ENCODE measurements at regions not wholly inside any gene's neighbourhood (a gene's known extent, or its start where the extent isn't known, plus 50 kb on each side); places are given as distances from the start of the nearest gene placed in this dataset.
"Not testable (repeated sequence)": the region's sequence is repeated elsewhere in the genome, so short reads cannot be mapped to it uniquely, and the experiment has no call there.

DNA sequence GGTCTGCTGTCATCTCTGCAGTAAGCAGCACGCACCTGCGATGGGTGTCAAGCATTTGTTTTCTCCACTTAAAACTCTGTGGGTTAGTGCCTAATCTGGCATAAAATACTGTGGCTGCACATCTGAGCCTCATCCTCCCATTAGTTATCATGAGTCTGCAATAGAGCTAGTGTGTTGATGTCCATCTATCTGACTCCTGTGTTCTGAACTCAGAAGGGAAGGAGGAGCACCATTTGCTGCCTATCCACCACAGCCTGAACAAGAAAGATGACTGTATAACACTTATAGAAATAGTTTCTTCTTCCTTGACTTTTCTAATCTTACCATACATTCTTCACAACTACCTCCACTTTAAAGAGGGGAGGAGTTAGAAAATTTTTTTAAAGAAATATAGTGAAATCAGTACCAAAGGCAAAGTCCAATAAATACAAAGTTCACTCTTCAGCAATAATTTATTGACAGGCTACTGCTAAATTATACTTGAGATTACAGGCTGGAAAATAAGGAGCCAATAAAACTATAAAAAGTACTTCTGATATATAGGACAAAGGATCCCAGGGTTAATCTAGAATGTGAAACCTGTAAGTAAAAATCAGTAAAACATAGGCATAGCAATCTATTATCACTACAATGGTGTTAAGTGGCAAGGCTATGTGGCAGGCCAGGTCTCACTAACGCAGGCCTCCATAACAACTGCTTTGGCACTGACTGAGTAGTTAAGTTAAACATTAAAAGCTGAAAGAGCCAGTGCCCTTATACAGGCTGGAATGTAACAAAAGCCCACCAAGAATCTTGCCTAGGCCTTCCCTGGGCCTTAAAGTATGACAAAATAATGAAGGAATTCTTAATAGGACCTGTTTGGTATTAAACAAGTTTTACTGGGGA is 70.2 kb downstream of the LGALS9C start:
- DNase-seq (ENCODE audit: low spot score): not testable (repeated sequence)

- not testable (repeated sequence) for DNase-seq (ENCODE audit: low spot score)
Measured at GRCh38 chr17:18557086-18557485, 80.5 kb downstream of the LGALS9C start.

GRCh38 chr17:18563381-18564098 is 80.7 kb downstream of the TBC1D28 start:
- not testable (repeated sequence) for DNase-seq (ENCODE audit: low spot score)

- DNase-seq (ENCODE audit: low spot score): peak; percentile 16
Measured at GRCh38 chr17:18564099-18564448, 80.1 kb downstream of the TBC1D28 start.

- DNase-seq (ENCODE audit: low spot score): peak; percentile 5
Measured at GRCh38 chr17:18568108-18568995, 75.8 kb downstream of the TBC1D28 start.

DNA sequence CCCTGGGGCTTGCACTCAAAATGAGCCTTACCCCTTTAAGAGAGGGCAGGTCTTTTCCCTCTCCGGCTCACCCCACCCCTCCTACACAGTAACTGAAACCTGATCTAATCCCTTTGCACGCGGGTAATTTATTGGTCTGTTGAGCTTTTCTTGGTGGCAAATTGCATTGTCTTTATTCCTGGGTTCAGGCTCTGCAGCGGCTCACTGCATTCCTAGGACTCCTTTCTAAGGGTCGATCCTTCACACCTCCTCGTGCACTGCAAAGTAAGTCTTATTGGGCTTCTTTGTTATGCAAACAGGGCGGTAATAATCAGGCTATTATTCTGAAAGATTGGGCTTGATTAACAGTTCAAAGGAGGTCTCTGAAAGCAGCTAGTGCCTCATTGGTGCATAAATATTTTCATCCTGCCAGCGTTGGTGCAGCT is 74.7 kb downstream of the TBC1D28 start:
- peak; percentile 11 for DNase-seq (ENCODE audit: low spot score)

DNA sequence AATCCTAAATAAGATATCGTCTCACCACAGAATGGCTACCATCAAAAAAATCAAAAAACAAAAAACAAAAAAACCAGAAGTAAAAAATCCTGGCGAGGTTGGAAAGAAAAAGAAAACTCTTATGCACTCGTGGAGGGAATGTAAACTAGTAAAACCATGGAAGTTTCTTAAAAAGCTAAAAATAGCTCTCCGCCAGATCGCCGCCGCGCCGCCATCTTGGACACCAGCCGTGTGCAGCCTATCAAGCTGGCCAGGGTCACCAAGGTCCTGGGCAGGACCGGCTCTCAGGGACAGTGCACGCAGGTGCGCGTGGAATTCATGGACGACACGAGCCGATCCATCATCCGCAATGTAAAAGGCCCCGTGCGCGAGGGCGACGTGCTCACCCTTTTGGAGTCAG is 71.7 kb downstream of the TBC1D28 start:
- not testable (repeated sequence) for DNase-seq (ENCODE audit: low spot score)

GRCh38 chr17:18574137-18574536 is 70.1 kb downstream of the TBC1D28 start:
- not testable (repeated sequence) for DNase-seq (ENCODE audit: low spot score)
